HepG2 (cell line): ENCODE measurements at regions not wholly inside any gene's neighbourhood (a gene's known extent, or its start where the extent isn't known, plus 50 kb on each side); places are given as distances from the start of the nearest gene placed in this dataset.

ENCODE experiments used
- ATAC-seq: fragments of 200-7000 bp; cut with Tn5 transposase; 3 replicates; pipeline ENCODE4 v1.9.1; 2020; ENCODE audit warnings: mild to moderate bottlenecking, moderate library complexity
- BruUV-seq: library from RNA; stranded (reverse); fragments of 400-500 nt; replicated peaks from 2 replicates; lab custom pipeline; 2021; lab: Mats Ljungman, UMichigan
- CTCF ChIA-PET: fragments of 300-600 bp; formaldehyde crosslinking; extraction: SDS; loops from one replicate; lab custom pipeline; 2021; ENCODE audit warnings: low total read pairs, inconsistent platforms, low intra/inter-chr PET ratio; lab: Yijun Ruan, JAX
- POLR2A ChIA-PET: fragments of 350-600 bp; sonication (Branson Sonifier 250); formaldehyde crosslinking; loops from one replicate; lab custom pipeline; 2020; ENCODE audit warnings: antibody characterized with exemption, inconsistent platforms; lab: Yijun Ruan, JAX
- DNase-seq: peaks from one replicate; pipeline ENCODE4 v3.0.0-alpha.2; 2015; ENCODE audit warnings: low spot score
- FAIRE-seq: peaks from 3 replicates; lab custom pipeline; 2011; peaks lifted over from hg19 to GRCh38; lab: Jason Lieb, UNC
- H2AFZ ChIP-seq: one replicate; pipeline ENCODE4 v1.6.1; 2011; ENCODE audit warnings: low read length, inconsistent platforms
- H3K27ac ChIP-seq: fragments of 300-600 bp; 3 replicates; pipeline ENCODE4 v1.8.0; 2011; ENCODE audit warnings: mixed run types, mild to moderate bottlenecking, mixed read lengths, low read length, inconsistent platforms; ENCODE audit not compliant: insufficient read depth; ENCODE audit errors: extremely low read length
- H3K27me3 ChIP-seq, 2 experiments: fragments of 200-600 bp in 1 of 2; 2 replicates in 1 of 2; 3 replicates in 1 of 2; pipeline versions ENCODE4 v1.6.0 to v1.8.0; 2011; ENCODE audit warnings: low read length in 2 of 2, mild to moderate bottlenecking in 2 of 2, moderate library complexity in 2 of 2, inconsistent platforms in 1 of 2; ENCODE audit not compliant: insufficient read depth in 2 of 2, control insufficient read depth in 1 of 2
- H3K36me3 ChIP-seq, 2 experiments: fragments of 200-600 bp in 1 of 2; replicated peaks in 1 of 2; 2 replicates in 1 of 2; 3 replicates in 1 of 2; pipeline versions ENCODE4 v1.5.1 to v1.8.0; 2011; ENCODE audit warnings: low read length in 2 of 2, inconsistent platforms in 1 of 2; ENCODE audit not compliant: insufficient read depth in 2 of 2, control insufficient read depth in 1 of 2
- H3K4me1 ChIP-seq: 2 replicates; pipeline ENCODE4 v1.5.1; 2012; ENCODE audit warnings: low read length, inconsistent platforms; ENCODE audit not compliant: insufficient read depth
- H3K4me2 ChIP-seq: 2 replicates; pipeline ENCODE4 v1.6.0; 2011; ENCODE audit warnings: low read depth, low read length, inconsistent platforms
- H3K4me3 ChIP-seq, 3 experiments: fragments of 200-600 bp in 1 of 3; sonication (generic), shearing (Covaris generic) in 1 of 3; replicated peaks in 1 of 3; 2 replicates each; pipeline ENCODE4 v1.5.1; 2011 to 2016; ENCODE audit warnings: low read length in 3 of 3, inconsistent platforms in 2 of 3, low read depth in 2 of 3, mild to moderate bottlenecking in 2 of 3, control low read depth in 1 of 3, mixed read lengths in 1 of 3; ENCODE audit not compliant: insufficient read depth in 1 of 3
- H3K79me2 ChIP-seq: one replicate; pipeline ENCODE4 v1.6.1; 2011; ENCODE audit warnings: low read length, inconsistent platforms; ENCODE audit not compliant: insufficient read depth
- H3K9ac ChIP-seq: 2 replicates; pipeline ENCODE4 v1.6.0; 2011; ENCODE audit warnings: mild to moderate bottlenecking, low read depth, low read length, inconsistent platforms; ENCODE audit not compliant: insufficient read depth
- H3K9me3 ChIP-seq: 2 replicates; pipeline ENCODE4 v1.5.1; 2012; ENCODE audit warnings: mild to moderate bottlenecking, low read length
- H4K20me1 ChIP-seq: 2 replicates; pipeline ENCODE4 v1.6.0; 2011; ENCODE audit warnings: inconsistent platforms, mild to moderate bottlenecking, low read length, moderate library complexity; ENCODE audit not compliant: insufficient read depth
- CAMTA2 ChIP-seq: sonication (generic); formaldehyde crosslinking; IDR thresholded peaks from 2 replicates; pipeline ENCODE4 v1.4.0; 2020; ENCODE audit warnings: mild to moderate bottlenecking, missing genetic modification reagents, borderline replicate concordance
- CHD4 ChIP-seq: fragments of 200-600 bp; sonication (generic); IDR thresholded peaks from 2 replicates; pipeline ENCODE4 v1.7.0; 2017; ENCODE audit warnings: mild to moderate bottlenecking, low read length, borderline replicate concordance
- FOXC1 ChIP-seq: sonication (generic); formaldehyde crosslinking; IDR thresholded peaks from 2 replicates; pipeline ENCODE4 v1.8.0; 2022; ENCODE audit warnings: mild to moderate bottlenecking, missing genetic modification reagents, borderline replicate concordance
- HINFP ChIP-seq: sonication (generic); formaldehyde crosslinking; IDR thresholded peaks from 2 replicates; pipeline ENCODE4 v1.4.0; 2020; ENCODE audit warnings: low read depth, mild to moderate bottlenecking, missing genetic modification reagents
- PCBP2 ChIP-seq: fragments of 200-400 bp; formaldehyde crosslinking; optimal IDR thresholded peaks from 2 replicates; pipeline ENCODE3; 2018; ENCODE audit warnings: low read length, low read depth; ENCODE audit not compliant: poor library complexity, severe bottlenecking
- RBAK ChIP-seq: sonication (generic); formaldehyde crosslinking; IDR thresholded peaks from 2 replicates; pipeline ENCODE4 v1.5.1; 2020; ENCODE audit warnings: mild to moderate bottlenecking, missing genetic modification reagents
- ZNF569 ChIP-seq: sonication (generic); formaldehyde crosslinking; IDR thresholded peaks from 2 replicates; pipeline ENCODE4 v1.5.0; 2020; ENCODE audit warnings: mild to moderate bottlenecking, missing genetic modification reagents, moderate library complexity, borderline replicate concordance
- ZNF766 ChIP-seq: sonication (generic); formaldehyde crosslinking; IDR thresholded peaks from 2 replicates; pipeline ENCODE4 v1.5.0; 2020; ENCODE audit warnings: missing genetic modification reagents, borderline replicate concordance
- WGBS: methylation state at CpG from one replicate; pipeline ENCODE4 v1.1.6; 2017; ENCODE audit warnings: low lambda C conversion rate; 5-methylcytosine and 5-hydroxymethylcytosine counted together
- in situ Hi-C: cut with HindIII; loops from 2 replicates; pipeline ENCODE4 v1.10.0; 2017; ENCODE audit warnings: low pct_unique_long_range_greater_than_20kb; ENCODE audit not compliant: extremely low pct_ligation_motif_present
- intact Hi-C: fragments of 100-400 bp; cut with micrococcal nuclease; formaldehyde crosslinking; loops from one replicate; pipeline ENCODE4 v1.10.0; 2022; ENCODE audit not compliant: unreplicated experiment
- TF ChIP-seq, protein P1 (sequence below): IDR thresholded peaks from 2 replicates; pipeline ENCODE4 v1.6.1; 2016
- TF ChIP-seq, protein P2 (sequence below): sonication (generic); formaldehyde crosslinking; IDR thresholded peaks from 2 replicates; pipeline ENCODE4 v1.5.0; 2020; ENCODE audit warnings: mild to moderate bottlenecking, missing genetic modification reagents, borderline replicate concordance
- TF ChIP-seq, protein P3 (sequence below): sonication (generic); formaldehyde crosslinking; IDR thresholded peaks from 2 replicates; pipeline ENCODE4 v1.4.0; 2020; ENCODE audit warnings: missing genetic modification reagents

- TF ChIP-seq CAMTA2 (CRISPR knock-in tag) (no peak), CHD4 (no peak)
Observed at GRCh38 chr5:104569621-104570020, 1007.0 kb upstream of the NUDT12 start (continued).

- intact Hi-C loops, result no loop called here
- WGBS, result 97% methylated on average over 4 of the region's 4 CpGs
- no peak for TF ChIP-seq RBAK (CRISPR knock-in tag)
- no peak for TF ChIP-seq PCBP2
- no peak for TF ChIP-seq ZNF766 (CRISPR knock-in tag)
- TF ChIP-seq, protein P1, sequence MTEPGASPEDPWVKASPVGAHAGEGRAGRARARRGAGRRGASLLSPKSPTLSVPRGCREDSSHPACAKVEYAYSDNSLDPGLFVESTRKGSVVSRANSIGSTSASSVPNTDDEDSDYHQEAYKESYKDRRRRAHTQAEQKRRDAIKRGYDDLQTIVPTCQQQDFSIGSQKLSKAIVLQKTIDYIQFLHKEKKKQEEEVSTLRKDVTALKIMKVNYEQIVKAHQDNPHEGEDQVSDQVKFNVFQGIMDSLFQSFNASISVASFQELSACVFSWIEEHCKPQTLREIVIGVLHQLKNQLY, result no peak
- TF ChIP-seq HINFP, result no peak
- no peak for TF ChIP-seq FOXC1 (CRISPR knock-in tag)
- TF ChIP-seq, protein P2, sequence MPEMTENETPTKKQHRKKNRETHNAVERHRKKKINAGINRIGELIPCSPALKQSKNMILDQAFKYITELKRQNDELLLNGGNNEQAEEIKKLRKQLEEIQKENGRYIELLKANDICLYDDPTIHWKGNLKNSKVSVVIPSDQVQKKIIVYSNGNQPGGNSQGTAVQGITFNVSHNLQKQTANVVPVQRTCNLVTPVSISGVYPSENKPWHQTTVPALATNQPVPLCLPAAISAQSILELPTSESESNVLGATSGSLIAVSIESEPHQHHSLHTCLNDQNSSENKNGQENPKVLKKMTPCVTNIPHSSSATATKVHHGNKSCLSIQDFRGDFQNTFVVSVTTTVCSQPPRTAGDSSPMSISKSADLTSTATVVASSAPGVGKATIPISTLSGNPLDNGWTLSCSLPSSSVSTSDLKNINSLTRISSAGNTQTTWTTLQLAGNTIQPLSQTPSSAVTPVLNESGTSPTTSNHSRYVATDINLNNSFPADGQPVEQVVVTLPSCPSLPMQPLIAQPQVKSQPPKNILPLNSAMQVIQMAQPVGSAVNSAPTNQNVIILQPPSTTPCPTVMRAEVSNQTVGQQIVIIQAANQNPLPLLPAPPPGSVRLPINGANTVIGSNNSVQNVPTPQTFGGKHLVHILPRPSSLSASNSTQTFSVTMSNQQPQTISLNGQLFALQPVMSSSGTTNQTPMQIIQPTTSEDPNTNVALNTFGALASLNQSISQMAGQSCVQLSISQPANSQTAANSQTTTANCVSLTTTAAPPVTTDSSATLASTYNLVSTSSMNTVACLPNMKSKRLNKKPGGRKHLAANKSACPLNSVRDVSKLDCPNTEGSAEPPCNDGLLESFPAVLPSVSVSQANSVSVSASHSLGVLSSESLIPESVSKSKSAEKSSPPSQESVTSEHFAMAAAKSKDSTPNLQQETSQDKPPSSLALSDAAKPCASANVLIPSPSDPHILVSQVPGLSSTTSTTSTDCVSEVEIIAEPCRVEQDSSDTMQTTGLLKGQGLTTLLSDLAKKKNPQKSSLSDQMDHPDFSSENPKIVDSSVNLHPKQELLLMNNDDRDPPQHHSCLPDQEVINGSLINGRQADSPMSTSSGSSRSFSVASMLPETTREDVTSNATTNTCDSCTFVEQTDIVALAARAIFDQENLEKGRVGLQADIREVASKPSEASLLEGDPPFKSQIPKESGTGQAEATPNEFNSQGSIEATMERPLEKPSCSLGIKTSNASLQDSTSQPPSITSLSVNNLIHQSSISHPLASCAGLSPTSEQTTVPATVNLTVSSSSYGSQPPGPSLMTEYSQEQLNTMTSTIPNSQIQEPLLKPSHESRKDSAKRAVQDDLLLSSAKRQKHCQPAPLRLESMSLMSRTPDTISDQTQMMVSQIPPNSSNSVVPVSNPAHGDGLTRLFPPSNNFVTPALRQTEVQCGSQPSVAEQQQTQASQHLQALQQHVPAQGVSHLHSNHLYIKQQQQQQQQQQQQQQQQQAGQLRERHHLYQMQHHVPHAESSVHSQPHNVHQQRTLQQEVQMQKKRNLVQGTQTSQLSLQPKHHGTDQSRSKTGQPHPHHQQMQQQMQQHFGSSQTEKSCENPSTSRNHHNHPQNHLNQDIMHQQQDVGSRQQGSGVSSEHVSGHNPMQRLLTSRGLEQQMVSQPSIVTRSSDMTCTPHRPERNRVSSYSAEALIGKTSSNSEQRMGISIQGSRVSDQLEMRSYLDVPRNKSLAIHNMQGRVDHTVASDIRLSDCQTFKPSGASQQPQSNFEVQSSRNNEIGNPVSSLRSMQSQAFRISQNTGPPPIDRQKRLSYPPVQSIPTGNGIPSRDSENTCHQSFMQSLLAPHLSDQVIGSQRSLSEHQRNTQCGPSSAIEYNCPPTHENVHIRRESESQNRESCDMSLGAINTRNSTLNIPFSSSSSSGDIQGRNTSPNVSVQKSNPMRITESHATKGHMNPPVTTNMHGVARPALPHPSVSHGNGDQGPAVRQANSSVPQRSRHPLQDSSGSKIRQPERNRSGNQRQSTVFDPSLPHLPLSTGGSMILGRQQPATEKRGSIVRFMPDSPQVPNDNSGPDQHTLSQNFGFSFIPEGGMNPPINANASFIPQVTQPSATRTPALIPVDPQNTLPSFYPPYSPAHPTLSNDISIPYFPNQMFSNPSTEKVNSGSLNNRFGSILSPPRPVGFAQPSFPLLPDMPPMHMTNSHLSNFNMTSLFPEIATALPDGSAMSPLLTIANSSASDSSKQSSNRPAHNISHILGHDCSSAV (CRISPR knock-in tag), result no peak
- no peak for TF ChIP-seq ZNF569 (CRISPR knock-in tag)
- TF ChIP-seq, protein P3, sequence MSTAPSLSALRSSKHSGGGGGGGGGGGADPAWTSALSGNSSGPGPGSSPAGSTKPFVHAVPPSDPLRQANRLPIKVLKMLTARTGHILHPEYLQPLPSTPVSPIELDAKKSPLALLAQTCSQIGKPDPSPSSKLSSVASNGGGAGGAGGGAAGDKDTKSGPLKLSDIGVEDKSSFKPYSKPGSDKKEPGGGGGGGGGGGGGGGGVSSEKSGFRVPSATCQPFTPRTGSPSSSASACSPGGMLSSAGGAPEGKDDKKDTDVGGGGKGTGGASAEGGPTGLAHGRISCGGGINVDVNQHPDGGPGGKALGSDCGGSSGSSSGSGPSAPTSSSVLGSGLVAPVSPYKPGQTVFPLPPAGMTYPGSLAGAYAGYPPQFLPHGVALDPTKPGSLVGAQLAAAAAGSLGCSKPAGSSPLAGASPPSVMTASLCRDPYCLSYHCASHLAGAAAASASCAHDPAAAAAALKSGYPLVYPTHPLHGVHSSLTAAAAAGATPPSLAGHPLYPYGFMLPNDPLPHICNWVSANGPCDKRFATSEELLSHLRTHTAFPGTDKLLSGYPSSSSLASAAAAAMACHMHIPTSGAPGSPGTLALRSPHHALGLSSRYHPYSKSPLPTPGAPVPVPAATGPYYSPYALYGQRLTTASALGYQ (CRISPR knock-in tag), result no peak
Observed at GRCh38 chr5:104564530-104564929, 1001.9 kb upstream of the NUDT12 start.

More at GRCh38 chr5:104564530-104564929, 1001.9 kb upstream of the NUDT12 start:
- no peaks in the 10 kb centered on the region for H3K4me1 ChIP-seq
- H3K27me3 ChIP-seq, result no peaks in the 10 kb centered on the region
- FAIRE-seq, result no peak
- no peak overlapping the region for H3K4me2 ChIP-seq
- POLR2A ChIA-PET, result no interaction called here
- no peak for DNase-seq
- no peak overlapping the region for H3K9ac ChIP-seq
- no peak overlapping the region for H2AFZ ChIP-seq
- H3K36me3 ChIP-seq, result no peaks in the 10 kb centered on the region
- H3K9me3 ChIP-seq, result 0 out of 2 replicates have a peak, but pooled peaks cover 4% of the 10 kb centered on the region
- H3K79me2 ChIP-seq, result no peaks in the 10 kb centered on the region
- no peak for ATAC-seq
- H3K4me3 ChIP-seq, result no peak overlapping the region
- CTCF ChIA-PET, result no interaction called here
- no peak overlapping the region for H3K27ac ChIP-seq
- in situ Hi-C loops, result no loop called here
- BruUV-seq, result no TSS peak
- no peaks in the 10 kb centered on the region for H4K20me1 ChIP-seq
